ENCODE measurements at regions not wholly inside any gene's neighbourhood (a gene's known extent, or its start where the extent isn't known, plus 50 kb on each side); places are given as distances from the start of the nearest gene placed in this dataset.

- TF ChIP-seq, protein P1, sequence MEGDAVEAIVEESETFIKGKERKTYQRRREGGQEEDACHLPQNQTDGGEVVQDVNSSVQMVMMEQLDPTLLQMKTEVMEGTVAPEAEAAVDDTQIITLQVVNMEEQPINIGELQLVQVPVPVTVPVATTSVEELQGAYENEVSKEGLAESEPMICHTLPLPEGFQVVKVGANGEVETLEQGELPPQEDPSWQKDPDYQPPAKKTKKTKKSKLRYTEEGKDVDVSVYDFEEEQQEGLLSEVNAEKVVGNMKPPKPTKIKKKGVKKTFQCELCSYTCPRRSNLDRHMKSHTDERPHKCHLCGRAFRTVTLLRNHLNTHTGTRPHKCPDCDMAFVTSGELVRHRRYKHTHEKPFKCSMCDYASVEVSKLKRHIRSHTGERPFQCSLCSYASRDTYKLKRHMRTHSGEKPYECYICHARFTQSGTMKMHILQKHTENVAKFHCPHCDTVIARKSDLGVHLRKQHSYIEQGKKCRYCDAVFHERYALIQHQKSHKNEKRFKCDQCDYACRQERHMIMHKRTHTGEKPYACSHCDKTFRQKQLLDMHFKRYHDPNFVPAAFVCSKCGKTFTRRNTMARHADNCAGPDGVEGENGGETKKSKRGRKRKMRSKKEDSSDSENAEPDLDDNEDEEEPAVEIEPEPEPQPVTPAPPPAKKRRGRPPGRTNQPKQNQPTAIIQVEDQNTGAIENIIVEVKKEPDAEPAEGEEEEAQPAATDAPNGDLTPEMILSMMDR (conservative IDR thresholded peaks at IDR 0.05 in 1 of 2, IDR thresholded peaks at IDR 0.05 in 1 of 2; ENCODE audit: extremely low read depth in 1 of 2, insufficient read depth in 1 of 2, low read depth in 1 of 2, low read length in 2 of 2): no peak
- TF ChIP-seq EZH2 (IDR thresholded peaks at IDR 0.05; ENCODE audit: borderline replicate concordance, low read length): no peak
Measured at GRCh38 chr13:104170980-104171555, 1104.9 kb upstream of the SLC10A2 start.

Measured in mammary epithelial cell (primary cell).